Activated effector memory CD4-positive, alpha-beta T cell treated with Interleukin-2 at 50 U/mL for 16 hours (primary cell): ENCODE measurements at regions not wholly inside any gene's neighbourhood (a gene's known extent, or its start where the extent isn't known, plus 50 kb on each side); places are given as distances from the start of the nearest gene placed in this dataset.
"Not testable (repeated sequence)": the region's sequence is repeated elsewhere in the genome, so short reads cannot be mapped to it uniquely, and the experiment has no call there.

Experiments
- DNase-seq: peaks from one replicate; pipeline ENCODE4 v3.0.0-alpha.2; 2020

DNA sequence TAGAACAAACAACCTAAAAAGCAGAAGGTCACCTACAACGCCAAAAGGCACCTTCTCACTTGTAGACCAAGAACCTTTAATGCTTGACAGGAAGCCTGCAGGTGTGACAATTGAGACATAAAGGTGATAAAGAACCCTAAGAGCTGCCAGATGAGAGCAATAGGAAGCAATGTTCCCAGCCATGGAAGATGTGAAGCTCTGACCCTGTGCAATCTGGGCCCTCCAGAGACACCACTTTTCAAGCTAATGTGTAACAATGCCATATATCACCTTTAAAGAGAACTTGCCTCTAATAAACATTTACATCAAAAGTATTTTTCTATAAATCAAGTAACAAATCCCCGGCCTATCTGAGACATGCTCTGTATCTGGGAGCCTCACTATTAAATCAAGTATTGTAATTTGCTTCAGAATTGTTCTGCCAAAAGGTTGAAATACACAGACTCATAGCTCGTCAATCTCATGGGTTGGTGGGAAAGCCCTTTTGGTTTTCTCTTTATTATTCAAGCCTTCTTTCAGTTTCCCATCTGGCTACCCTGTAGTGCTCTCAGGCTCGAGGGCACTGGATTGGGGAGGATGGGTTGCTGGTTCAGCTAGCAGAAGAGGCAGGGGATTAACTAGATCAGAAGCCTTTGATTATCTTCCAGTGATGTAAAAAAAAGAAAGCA is 368.9 kb downstream of the BUD13 start:
- DNase-seq = no peak

DNA sequence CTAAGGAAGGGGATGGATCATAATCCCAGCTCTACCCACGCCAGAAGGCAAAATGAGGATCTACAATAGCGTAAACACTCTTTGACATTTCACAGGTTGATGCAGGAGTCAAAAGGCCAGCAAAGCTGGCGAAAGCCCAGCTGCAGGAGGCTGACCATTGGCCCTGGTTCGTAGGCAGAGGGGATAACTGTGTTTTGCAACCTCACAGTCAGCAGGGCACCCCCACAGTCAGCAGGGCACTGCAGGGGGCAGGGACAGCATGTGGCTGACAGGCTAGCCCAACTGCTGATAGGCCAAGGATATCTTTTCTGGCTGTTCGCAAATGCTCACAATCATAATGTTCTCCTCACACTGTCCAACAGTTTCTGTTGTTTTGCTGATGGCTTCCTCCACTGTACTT is 372.7 kb downstream of the BUD13 start:
- DNase-seq = no peak

DNA sequence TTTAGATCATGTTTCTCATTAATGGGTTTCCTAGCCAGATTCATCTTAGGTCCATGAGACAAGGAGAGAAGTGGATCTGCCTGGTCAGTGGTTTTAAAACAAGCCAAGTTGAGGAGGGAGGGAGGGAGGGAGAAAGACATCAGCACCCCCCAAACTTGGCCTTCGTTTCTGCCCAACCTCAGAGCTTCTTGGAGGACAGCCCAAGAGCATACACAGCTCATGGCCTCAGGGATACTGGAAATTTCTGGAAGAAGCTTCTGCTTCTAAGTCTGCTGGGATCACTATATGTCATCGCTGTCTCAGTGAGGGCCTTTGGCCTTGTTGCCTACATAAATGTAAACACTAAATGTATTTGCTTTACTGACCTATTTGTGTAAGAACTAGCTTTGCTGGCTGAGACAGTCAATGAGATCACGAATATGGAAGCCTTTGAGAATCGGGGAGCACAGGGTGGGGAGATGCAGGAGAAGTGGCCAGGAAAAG is 375.1 kb downstream of the BUD13 start:
- DNase-seq = no peak

DNA sequence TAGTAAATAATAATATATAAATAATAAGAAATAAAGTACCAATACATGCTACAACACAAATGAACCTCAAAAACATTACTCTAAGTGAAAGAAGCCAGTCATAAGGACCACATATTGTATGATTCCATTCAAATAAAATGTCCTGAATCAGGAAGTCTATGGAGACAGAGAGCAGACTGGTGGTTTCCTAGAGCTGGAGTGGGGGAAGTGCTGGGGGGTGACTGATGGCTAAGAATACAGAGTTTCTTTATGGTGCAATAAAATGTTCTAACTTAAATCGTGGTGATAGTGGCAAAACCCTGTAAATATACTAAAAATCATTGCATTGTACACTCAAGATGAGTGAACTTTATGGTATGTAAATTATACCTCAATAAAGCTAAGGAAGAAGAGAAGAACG is 376.5 kb downstream of the BUD13 start:
- no peak for DNase-seq

DNA sequence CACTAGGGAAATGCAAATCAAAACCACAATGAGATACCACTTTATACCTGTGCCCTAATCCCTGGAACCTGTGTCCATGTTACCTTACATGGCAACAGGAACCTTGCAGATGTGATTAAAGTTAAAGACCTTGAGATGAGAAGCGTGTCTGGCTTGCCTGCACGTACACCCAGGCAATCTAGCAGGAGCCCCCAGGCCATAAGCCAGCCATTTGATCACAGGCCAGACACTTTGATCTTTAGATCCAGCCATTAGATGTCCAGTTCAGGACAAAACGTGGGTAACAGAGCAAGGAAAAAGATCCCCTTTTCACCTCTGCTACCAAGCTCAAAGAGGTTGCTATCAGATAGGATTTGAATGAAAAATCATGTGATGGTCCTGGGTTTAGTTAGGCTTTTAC is 378.8 kb downstream of the BUD13 start:
- DNase-seq = no peak

DNA sequence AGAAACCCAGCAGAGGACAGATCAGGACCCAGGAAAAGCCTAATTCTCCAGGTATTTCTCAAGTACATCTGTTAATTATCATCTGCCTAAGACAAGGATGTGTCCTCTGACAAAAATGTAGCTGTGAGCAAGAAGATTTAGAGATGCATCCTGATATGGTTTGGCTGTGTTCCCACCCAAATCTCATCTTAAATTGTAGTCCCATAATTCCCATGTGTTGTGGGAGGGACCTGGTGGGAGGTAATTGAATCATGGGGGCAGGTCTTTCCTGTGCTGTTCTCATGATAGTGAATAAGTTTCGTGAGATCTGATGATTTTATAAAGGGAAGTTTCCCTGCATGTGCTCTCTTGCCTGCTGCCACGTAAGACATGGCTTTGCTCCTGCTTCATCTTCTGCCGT is 381.8 kb downstream of the BUD13 start:
- no peak for DNase-seq

DNA sequence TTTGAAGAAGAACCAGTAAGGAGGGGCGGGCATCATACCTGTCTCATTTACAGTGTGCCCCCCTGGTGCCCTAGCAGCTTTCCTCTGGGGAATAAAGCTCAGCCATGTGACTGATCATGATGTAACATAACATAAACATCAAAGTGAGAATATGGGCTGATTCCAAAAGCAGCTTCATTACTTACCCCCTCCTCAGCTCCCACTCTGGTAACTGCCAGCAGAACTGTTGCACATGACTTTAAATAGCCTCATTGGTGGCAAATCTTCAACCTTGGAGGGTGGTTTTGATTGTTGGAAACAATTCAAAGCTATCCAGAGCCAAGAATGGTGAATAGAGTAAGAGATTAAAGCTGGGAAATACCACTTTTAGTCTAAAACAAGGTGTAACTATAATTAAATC is 384.6 kb downstream of the BUD13 start:
- no peak for DNase-seq

DNA sequence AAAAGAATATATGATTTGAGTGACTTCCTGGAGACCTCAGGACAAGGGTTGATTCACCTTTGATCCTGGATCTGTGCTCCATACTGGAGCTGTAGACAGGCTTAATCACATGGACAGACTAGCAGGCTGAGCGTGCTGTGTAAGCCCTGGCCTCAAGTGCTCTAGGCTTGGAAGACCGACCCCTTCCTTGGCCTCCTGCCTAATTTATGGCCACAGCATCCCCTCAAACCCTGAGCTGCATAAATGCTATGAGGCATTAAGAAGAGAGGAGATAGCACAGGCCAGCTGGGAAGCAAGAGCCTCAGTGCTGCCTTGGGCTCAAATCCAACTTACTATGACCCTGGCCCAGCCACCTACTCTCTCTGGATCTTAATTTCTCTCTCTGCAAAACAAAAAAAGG is 385.1 kb downstream of the BUD13 start:
- no peak for DNase-seq

DNA sequence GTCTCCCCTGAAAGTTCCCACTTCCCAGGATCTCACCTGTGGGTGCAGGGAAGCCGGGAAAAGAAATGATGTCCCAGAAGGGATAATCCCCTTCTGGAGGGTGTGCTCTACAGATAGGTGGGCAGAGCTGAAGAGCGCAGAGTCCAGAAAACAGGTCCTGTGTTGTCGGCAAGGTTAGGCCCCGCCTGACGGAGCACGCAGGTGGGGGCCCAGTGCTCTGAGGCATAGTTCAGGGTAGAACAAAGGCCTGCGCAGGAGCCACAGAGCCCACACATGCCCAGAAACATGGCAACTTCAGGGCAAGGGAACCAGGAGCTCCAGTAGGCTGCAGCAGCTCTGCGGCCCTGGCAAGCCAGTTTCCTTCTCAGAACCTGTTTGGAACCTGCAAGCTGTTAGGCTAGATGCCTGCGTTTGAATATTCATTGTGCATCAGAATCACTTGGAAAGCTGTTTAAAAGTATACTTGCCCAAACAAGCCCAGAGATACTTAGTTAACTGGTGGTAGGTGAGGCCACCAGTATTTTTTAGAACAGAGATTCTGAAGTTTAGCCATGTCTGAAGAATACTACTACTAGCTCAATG is 386.6 kb downstream of the BUD13 start:
- no peak for DNase-seq

DNA sequence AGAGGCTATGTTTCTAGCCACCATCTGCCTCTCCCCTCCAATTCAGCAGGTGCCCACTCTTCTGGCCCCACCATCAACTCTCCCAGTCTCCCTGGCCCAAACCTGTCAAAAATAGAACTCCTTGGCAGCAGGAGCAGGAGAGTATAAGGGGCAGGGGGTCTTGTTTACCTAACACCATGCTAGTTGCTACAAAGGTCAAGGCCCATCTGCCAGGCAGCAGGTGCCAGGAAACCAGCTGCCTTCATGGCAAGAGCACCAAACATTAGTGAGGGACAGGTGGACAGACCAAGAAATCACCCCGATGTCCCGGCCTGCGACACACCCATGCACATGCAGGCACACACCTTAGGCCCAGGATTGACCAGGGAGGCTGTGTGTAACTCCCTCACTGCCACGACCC is 387.9 kb downstream of the BUD13 start:
- no peak for DNase-seq

DNA sequence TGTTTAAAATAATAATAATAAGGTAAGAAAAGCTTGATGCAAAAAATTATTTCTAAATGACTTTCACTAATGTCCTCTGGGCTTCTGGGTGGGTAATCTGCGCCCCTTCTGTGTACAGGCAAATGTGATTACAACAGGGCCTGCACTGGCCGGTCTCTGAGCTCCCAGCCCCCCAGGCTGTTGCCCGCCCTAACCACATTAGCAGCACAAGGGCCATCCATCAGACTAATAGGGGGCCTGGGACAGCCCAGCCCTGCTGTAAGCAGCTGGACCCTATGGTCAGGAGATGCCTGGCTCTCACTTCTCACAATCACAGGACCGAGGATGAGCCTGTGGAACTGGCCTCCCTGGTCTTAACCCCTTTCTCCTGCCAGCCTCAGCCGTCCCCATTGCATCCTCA is 388.4 kb downstream of the BUD13 start:
- DNase-seq = no peak

DNA sequence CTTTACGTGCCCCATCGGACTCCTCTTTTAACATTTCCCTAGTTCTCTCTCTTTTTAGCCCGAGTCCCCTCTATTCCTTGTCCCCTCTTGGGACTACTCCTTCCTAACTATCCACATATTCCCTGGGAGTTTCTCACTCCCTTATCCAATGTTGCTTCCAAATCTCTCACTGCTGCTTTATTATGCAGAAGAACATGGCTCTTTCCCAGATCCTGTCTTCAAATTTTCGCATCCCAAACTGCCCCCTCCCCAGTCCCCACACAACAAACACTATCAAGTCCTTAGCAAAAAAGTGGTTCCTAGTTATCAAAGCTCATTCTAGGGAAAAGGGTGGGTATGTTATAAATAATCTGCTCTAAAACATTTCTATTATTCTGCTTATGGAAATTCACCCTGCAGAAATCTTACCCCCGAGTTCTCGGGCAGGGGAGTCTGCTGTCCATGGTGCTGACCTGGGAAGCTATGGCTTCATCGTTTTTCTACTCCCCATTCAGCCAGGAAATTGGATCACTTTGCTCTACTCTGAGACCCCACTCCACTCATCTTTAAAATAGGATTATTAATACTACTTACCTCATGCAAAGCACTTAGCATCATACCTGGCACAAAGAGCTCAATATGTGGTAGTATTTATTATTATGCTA is 393.5 kb downstream of the BUD13 start:
- no peak for DNase-seq

DNA sequence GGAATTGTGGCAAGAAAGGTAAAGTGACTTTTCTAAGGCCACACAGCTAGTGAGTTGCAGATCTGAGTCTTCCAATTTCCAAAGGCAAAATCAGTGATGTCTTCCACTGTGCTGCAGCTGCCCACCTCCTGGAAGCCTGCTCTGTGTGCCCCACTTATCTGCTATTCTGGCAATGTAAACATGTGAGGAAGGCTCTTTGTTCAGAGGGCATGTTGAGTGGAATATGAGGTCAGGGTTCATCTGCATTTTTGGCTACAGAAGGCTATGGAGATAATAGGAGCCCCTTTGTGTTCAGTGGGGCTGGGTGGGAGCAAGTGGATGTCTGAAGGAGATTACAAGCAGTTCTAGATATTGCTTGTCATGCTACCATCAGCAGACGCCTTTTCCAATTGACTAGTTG is 396.2 kb downstream of the BUD13 start:
- DNase-seq = no peak

DNA sequence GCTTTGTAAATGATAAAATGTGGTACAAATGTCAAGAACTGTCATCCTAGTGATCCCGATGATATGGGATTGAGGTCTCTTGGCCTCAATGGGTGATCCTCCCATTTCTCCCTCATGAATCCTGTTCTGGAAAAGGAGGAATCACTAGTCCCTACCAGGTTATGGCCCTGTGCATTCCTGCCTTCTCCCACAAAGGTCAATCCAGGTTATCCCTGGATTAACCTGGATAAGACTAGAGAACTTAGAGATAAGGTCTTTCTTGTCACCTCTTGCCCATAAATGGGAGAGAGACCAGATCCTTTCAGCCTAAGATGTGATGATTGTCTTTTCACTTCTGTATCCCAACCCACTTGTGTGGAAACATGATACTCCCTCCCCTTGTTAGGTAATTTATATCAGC is 396.7 kb downstream of the BUD13 start:
- DNase-seq = no peak

DNA sequence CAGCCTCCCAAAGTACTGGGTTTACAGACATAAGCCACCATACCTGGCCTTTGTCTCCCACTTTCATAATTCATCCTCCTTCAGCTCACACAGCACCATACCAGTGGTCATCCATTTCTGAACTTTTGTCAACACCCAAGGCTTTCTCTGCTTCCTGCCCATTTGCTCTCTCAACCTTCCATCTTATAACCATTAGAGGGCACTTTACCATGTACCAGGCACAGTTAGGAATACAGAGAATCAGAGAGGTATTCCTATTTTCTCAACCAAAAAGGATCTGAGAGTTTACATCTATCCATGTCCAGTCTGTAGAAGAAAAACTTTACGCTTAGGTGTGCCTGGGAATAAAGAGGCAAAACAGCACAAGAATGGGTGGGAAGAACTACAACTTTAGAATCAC is 397.6 kb downstream of the BUD13 start:
- DNase-seq = no peak

DNA sequence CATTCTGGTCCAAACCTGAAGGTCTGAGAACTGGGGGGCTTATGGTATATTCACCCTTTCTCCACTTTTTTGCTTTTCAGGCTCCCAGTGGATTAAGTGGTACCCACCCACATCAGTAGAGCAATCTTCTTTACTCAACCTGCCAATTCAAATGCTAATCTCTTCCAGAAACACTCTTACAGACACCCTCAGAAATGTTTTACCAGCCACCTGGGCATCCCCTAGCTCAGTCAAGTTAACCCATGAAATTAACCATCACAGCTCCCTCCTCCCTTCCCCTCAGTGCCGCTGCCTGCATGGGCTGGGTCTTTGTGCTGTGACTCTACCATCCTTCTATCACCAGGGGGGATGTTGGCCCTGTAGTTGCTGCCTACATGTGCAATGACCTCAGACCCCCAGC is 398.7 kb downstream of the BUD13 start:
- no peak for DNase-seq

DNA sequence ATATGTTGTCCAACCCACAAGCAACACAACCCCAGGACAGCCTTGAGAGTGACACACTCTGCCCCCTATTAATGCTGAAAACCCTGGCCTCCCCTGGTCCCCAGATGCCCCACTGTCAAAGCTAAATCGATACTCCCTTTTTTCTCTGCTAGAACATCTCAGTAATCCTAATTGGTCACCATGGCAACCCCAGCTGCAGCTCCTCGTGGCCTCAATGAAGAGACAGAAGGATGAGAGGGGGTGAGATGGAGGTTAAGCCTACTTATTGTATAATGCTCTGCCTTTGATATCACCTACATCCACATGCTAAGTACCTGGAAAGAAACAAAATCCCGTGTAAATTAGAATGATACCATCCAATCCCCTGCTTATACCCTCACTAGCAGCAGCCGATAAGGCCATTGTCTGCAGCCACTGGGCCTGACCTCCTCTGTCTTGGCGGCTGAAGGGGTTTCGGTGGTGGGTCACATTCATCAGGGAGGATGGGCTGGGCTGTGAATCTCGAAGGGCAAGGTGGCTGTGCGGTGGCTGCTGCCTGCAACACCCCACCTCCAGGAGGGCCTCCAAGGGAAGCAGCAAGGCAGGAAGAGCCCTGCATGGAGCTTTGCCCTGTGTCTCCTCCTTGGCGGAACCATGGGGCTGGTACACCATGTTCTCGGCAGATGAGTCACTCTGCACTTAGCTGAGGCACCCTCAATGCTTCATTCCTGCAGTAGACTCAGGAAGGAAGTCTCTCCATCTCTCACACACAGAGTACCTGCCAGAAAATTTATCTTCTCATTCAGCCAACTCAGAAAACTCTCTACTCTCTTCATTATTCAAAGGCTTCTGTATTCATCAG is 399.5 kb downstream of the BUD13 start:
- DNase-seq = no peak

DNA sequence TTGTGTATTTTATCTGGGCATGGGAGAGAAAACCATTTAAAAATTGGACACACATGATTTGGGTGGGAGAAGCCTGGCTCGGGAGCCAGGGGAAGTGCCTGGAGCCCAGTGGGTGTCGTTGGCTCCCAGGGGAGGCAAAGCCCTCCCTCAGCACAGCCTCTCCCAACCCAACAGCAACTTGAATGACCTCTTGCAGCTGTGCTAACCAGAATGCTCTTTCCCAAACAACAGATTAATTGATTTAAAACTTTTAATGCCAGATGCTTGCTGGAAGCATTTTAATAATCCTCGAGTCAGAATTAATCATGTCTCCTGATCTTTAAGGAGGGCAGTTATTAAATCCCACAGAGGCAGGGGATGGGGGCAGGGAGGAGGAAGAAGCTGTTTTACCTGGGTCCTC is 401.6 kb downstream of the BUD13 start:
- DNase-seq = no peak

DNA sequence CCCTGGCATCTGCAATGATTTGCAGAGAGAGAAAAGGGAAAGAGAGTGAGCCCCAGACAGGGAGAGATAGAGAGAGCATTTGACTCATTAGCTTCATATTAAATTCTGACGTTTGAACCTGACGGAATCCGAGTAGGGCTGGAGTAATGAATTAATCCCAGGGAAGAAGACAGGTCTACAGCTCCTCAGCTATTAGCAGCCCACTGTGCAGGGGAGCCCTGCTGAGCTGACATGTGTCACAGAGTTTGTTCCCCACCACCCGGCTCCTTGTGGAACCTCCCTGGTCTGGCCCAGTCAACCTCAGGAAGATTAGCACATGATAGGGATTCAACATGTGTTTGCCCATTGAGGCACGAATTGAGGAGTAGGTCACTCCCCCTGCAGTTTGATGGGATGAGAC is 404.0 kb downstream of the BUD13 start:
- no peak for DNase-seq

DNA sequence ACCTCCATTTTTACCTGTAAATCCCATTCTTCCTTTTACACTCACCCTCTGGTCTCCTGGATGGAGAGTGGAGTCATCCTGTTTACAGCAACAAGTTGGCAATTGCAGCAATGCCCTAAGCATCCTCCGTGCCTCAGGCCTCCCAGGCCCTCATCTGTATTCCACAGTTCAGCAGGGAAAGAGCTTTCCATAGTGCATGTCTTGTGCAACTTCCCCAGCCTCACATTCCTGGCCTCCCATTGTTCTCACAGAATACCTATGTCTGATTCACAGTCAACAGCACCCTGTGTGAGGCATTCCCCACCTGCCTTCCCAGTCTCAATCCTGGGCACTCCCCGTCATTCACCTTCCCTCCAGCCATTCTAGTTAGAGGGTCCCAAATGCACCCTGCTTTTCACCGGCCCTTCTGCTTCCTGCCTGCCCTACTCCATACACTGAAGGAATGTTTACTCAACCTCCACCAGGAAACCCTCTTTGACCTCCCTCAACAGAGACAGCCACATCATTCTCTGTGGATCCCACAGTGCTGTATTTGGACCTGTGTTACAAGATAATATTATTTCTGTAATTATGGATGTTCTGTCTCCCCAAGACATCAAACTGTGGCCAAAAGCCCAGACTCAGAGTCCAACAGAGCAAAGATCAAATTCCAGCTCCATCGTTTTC is 405.7 kb downstream of the BUD13 start:
- DNase-seq = no peak

DNA sequence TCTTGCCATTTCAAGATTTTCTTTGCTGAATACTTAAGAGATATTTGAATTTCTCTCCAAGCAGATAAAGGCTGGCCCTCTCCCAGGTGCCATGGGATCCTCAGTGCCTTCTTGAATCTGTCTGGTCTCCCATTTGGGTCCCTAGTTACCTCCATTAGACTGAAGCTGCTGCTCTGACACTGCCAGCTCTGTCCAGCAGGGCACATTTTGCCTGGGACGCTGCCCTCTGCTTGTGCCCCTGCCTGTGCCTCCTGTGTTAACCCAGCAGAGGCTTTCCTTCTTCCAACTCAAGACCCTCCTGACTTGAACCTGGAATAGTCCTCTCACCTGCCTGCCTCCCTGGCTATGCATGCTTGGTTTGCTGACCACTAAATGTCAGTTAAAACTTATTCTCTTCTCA is 406.3 kb downstream of the BUD13 start:
- DNase-seq = no peak

DNA sequence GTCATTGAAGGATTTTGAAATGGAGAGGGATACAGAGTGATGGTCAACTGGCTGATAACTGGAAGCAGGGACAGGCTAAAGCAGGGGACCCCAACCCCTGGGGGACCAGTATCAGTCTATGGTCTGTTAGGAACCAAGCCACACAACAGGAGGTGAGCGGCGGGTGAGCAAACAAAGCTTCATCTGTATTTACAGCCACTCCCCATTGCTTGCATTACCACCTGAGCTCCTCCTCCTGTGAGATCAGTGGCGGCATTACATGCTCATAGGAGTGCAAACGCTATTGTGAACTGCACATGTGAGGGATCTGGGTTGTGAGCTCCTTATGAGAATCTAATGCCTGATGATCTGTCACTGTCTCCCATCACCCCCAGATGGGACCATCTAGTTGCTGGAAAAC is 407.9 kb downstream of the BUD13 start:
- not testable (repeated sequence) for DNase-seq

DNA sequence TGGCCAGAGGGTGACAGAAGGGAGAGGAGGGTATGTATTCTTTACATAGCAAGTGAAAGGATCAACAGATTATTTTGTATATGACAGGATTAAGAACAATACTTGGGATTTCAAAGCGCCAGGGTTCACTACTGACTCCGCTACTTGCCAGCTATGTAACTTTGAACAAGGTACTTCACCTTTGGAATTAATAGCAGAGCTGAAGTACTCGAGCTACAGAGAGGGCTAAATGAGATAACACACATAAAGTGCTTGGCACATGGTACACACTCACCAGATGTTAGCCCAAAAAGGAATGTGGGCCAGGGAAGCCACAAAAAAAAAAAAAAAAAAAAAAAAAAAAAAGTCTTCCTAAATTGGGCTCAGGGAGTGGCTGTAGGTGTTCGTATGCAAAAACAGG is 408.4 kb downstream of the BUD13 start:
- DNase-seq = no peak
